ENCODE measurements at regions not wholly inside any gene's neighbourhood (a gene's known extent, or its start where the extent isn't known, plus 50 kb on each side); places are given as distances from the start of the nearest gene placed in this dataset.

DNA sequence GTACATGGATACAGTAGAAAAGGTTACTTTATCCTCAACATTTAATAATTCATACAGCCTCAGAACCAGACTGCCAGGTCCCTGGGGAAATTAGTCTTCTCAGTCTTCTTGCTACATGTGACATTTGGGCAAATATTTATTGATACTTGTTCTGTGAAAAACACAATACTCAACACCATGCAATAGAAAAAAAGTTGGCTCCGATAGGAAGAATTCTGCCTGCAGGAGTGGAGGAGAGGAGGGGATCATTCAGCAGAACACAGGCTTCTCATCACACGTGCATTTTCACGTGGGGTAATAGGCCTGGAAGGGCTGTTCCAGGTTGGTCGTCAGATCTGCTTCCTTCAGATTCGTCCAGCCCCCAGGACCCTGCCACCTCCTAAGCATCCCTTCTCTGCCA lies 58.4 kb upstream of the ACKR3 start:
- DNase-seq (ENCODE audit: low read depth): no peak
- H3K4me3 ChIP-seq (ENCODE audit: low read depth, low read length): no peak overlapping the region
- TF ChIP-seq, protein P1, sequence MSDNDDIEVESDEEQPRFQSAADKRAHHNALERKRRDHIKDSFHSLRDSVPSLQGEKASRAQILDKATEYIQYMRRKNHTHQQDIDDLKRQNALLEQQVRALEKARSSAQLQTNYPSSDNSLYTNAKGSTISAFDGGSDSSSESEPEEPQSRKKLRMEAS (IDR thresholded peaks at IDR 0.05; ENCODE audit: low read depth, low read length): no peak
- TF ChIP-seq MYC (IDR thresholded peaks at IDR 0.05; ENCODE audit: low read depth, low read length): no peak
- TF ChIP-seq, protein P2, sequence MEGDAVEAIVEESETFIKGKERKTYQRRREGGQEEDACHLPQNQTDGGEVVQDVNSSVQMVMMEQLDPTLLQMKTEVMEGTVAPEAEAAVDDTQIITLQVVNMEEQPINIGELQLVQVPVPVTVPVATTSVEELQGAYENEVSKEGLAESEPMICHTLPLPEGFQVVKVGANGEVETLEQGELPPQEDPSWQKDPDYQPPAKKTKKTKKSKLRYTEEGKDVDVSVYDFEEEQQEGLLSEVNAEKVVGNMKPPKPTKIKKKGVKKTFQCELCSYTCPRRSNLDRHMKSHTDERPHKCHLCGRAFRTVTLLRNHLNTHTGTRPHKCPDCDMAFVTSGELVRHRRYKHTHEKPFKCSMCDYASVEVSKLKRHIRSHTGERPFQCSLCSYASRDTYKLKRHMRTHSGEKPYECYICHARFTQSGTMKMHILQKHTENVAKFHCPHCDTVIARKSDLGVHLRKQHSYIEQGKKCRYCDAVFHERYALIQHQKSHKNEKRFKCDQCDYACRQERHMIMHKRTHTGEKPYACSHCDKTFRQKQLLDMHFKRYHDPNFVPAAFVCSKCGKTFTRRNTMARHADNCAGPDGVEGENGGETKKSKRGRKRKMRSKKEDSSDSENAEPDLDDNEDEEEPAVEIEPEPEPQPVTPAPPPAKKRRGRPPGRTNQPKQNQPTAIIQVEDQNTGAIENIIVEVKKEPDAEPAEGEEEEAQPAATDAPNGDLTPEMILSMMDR (IDR thresholded peaks at IDR 0.05; ENCODE audit: low read depth, low read length): no peak
- no peak for TF ChIP-seq POLR2A (IDR thresholded peaks at IDR 0.05; ENCODE audit: extremely low read depth, insufficient read length)

DNA sequence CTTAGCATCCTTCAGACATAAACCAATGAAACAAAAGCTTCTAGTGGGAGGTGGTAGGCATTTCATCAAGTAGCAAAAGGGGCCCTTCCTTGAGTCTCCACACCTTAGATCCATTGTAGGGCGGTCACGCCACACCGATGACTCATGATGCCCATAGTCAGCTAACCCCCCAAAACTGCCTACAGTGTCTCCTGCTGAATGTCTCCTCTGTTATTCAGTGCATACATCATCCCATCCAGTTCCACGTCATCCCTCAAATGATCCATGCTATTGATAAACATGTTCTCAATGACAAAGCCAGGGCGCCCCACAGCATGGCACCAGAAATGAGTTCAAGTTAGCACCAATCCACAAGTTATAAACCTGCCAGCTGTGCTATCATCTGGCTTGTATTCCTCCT lies 57.4 kb upstream of the ACKR3 start:
- TF ChIP-seq MYC (IDR thresholded peaks at IDR 0.05; ENCODE audit: low read depth, low read length) (no peak), POLR2A (IDR thresholded peaks at IDR 0.05; ENCODE audit: extremely low read depth, insufficient read length) (no peak)
- TF ChIP-seq, protein P2 (IDR thresholded peaks at IDR 0.05; ENCODE audit: low read depth, low read length): no peak
- TF ChIP-seq, protein P1 (IDR thresholded peaks at IDR 0.05; ENCODE audit: low read depth, low read length): no peak
- DNase-seq (ENCODE audit: low read depth): no peak
- no peak overlapping the region for H3K4me3 ChIP-seq (ENCODE audit: low read depth, low read length)

DNA sequence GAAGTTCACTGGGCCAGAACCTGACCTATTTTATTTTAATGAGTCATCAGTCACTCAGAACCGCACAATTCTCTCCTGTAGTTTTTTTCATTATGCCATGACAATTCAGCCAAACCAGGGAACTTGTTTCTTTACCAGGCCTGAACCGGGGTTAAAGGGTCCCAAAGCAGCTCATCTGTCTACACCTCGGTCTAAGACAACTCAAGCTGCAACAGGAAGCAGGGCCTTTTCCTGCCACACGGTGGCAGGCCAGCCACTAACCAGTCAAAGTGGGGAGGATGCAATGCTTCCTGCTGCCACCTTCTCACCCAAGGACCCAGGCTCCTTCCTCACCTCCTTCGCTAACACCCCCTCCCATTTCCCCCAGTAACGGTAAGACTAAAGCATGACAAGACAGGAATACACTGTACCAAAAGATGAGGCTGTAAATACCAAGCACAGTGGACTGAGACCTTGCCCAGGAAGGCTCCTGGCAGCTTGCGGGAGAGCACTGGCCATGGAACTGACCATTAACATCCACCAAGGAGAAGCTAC lies 56.7 kb upstream of the ACKR3 start:
- DNase-seq (ENCODE audit: low read depth): peak; percentile 51
- TF ChIP-seq, protein P1 (IDR thresholded peaks at IDR 0.05; ENCODE audit: low read depth, low read length): no peak
- TF ChIP-seq, protein P2 (IDR thresholded peaks at IDR 0.05; ENCODE audit: low read depth, low read length): peak; percentile 86
- no peak overlapping the region for H3K4me3 ChIP-seq (ENCODE audit: low read depth, low read length)

DNA sequence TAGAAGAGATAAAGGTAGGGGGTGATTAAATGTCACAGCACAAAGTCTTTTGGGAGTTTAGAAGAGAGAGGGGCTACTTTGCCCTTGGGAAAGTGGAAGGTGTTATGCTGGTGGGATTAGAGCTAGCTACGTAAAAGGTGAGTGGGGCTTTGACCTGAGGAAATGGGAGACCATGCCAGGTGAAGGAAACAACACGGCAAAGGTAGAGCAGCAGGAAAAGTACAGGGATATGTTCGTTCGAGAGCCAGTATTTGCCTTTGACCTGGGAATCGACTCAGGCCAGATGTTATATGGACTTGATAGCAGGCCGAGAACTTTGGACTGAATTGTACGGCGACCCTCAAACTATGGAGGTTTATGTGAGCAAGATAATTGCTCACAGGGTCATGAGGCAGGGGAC lies 55.7 kb upstream of the ACKR3 start:
- DNase-seq (ENCODE audit: low read depth): no peak
- TF ChIP-seq, protein P2 (IDR thresholded peaks at IDR 0.05; ENCODE audit: low read depth, low read length): no peak
- TF ChIP-seq, protein P1 (IDR thresholded peaks at IDR 0.05; ENCODE audit: low read depth, low read length): no peak
- no peak for TF ChIP-seq POLR2A (IDR thresholded peaks at IDR 0.05; ENCODE audit: extremely low read depth, insufficient read length)
- no peak for TF ChIP-seq MYC (IDR thresholded peaks at IDR 0.05; ENCODE audit: low read depth, low read length)
- no peak overlapping the region for H3K4me3 ChIP-seq (ENCODE audit: low read depth, low read length)

DNA sequence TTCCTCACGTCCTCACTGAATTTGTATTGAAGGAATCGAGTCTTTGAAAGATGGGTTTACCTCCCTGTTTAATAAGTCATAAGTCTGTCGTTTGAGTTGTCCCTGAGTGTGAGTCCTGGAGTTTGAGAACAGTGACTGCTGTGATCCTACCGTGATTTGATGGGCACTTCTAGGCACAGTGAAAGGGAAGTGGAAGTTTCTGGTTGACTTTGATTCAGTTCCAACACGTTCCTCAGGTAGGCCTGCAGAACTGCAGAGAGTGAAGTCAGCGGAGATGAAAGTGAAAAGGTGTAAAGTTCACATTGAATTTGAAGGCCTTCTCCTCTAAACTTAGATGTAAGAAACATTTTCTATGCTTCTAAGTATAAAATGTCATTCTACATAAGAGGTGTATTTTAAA lies 52.9 kb upstream of the ACKR3 start:
- DNase-seq (ENCODE audit: low read depth): no peak
- TF ChIP-seq POLR2A (IDR thresholded peaks at IDR 0.05; ENCODE audit: extremely low read depth, insufficient read length) (no peak), MYC (IDR thresholded peaks at IDR 0.05; ENCODE audit: low read depth, low read length) (no peak)
- TF ChIP-seq, protein P2 (IDR thresholded peaks at IDR 0.05; ENCODE audit: low read depth, low read length): no peak
- TF ChIP-seq, protein P1 (IDR thresholded peaks at IDR 0.05; ENCODE audit: low read depth, low read length): no peak

More for the DNA sequence above, 52.9 kb upstream of the ACKR3 start:
- H3K4me3 ChIP-seq (ENCODE audit: low read depth, low read length): no peak overlapping the region

Measured in NB4 (cell line).